ENCODE measurements at regions not wholly inside any gene's neighbourhood (a gene's known extent, or its start where the extent isn't known, plus 50 kb on each side); places are given as distances from the start of the nearest gene placed in this dataset.
A peak's percentile ranks its signal among the peaks of the same experiment; 100 is the strongest.

GRCh38 chr5:119926301-119926700, 296.9 kb downstream of the FAM170A start:
- Histone ChIP-seq H3K4me1 (ENCODE audit: insufficient read depth, insufficient read length) (no peaks in the 10 kb centered on the region), H3K9ac (ENCODE audit: insufficient read length, low read depth) (no peak overlapping the region), H3K9me3 (ENCODE audit: insufficient read depth, low read length) (no peaks in the 10 kb centered on the region), H3K27me3 (ENCODE audit: insufficient read depth, insufficient read length) (no peaks in the 10 kb centered on the region), H3K4me3 (ENCODE audit: insufficient read length, low read depth) (no peak overlapping the region), H3K36me3 (ENCODE audit: insufficient read depth, insufficient read length, low read length) (no peaks in the 10 kb centered on the region)
- DNase-seq (ENCODE audit: low read depth, low spot score): no peak
- no peak for TF ChIP-seq YY1 (IDR thresholded peaks at IDR 0.05; ENCODE audit: insufficient read depth, insufficient read length)
- TF ChIP-seq SUZ12 (IDR thresholded peaks at IDR 0.05; ENCODE audit: extremely low read depth, insufficient read depth, insufficient read length): no peak
- TF ChIP-seq ZNF274 (IDR thresholded peaks at IDR 0.05; ENCODE audit: low read depth, low read length): no peak

DNA sequence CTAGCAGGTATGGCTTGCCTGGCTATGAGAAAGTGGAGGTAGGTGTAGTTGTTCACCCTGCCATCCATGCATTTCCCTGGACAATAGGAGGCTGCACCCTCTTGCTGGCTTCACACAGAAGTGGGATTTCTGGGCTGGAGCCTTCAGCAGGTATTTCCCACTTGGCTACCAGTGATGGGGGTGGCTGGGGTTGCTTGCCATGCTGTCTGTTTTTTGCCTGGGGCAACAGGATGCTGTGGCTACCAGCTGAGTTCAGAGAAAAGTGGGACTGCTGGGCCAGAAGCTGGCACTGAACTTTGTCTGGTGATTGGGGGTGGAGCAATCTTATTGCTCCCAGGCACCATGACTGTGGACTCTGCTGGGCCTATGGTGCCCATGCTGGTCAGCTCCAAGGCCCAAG, 299.6 kb downstream of the FAM170A start:
- Histone ChIP-seq H3K9me3 (ENCODE audit: insufficient read depth, low read length) (no peaks in the 10 kb centered on the region), H3K36me3 (ENCODE audit: insufficient read depth, insufficient read length, low read length) (no peaks in the 10 kb centered on the region), H3K9ac (ENCODE audit: insufficient read length, low read depth) (no peak overlapping the region), H3K4me1 (ENCODE audit: insufficient read depth, insufficient read length) (no peaks in the 10 kb centered on the region), H3K4me3 (ENCODE audit: insufficient read length, low read depth) (no peak overlapping the region), H3K27me3 (ENCODE audit: insufficient read depth, insufficient read length) (no peaks in the 10 kb centered on the region)
- DNase-seq (ENCODE audit: low read depth, low spot score): no peak
- TF ChIP-seq SUZ12 (IDR thresholded peaks at IDR 0.05; ENCODE audit: extremely low read depth, insufficient read depth, insufficient read length) (no peak), YY1 (IDR thresholded peaks at IDR 0.05; ENCODE audit: insufficient read depth, insufficient read length) (no peak), ZNF274 (IDR thresholded peaks at IDR 0.05; ENCODE audit: low read depth, low read length) (no peak)

DNA sequence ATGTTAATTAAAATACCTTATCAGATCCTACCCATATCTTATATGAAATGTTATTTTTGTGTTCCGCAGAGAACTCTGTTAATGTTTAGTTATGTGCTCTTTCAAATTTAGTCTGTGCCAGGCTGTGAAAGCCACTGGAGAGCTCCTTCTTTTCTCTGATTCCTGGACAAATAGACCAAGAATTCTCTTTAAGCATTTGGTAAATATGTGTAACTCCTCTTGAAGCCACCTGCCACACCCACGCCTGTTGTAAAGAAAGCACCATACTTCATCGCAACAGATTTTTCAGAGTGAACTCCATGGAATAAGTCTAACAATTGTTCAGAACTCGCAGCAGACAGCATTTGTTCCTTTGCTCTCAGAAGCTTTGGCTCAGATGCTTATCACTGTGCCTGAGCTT, 301.1 kb downstream of the FAM170A start:
- Histone ChIP-seq H3K36me3 (ENCODE audit: insufficient read depth, insufficient read length, low read length) (no peaks in the 10 kb centered on the region), H3K4me3 (ENCODE audit: insufficient read length, low read depth) (no peak overlapping the region), H3K9ac (ENCODE audit: insufficient read length, low read depth) (no peak overlapping the region), H3K4me1 (ENCODE audit: insufficient read depth, insufficient read length) (no peaks in the 10 kb centered on the region), H3K9me3 (ENCODE audit: insufficient read depth, low read length) (no peaks in the 10 kb centered on the region), H3K27me3 (ENCODE audit: insufficient read depth, insufficient read length) (no peaks in the 10 kb centered on the region)
- TF ChIP-seq SUZ12 (IDR thresholded peaks at IDR 0.05; ENCODE audit: extremely low read depth, insufficient read depth, insufficient read length): no peak
- no peak for TF ChIP-seq ZNF274 (IDR thresholded peaks at IDR 0.05; ENCODE audit: low read depth, low read length)
- no peak for TF ChIP-seq YY1 (IDR thresholded peaks at IDR 0.05; ENCODE audit: insufficient read depth, insufficient read length)
- DNase-seq (ENCODE audit: low read depth, low spot score): no peak

- H3K9ac ChIP-seq (ENCODE audit: insufficient read length, low read depth): no peak overlapping the region
- no peak overlapping the region for H3K4me3 ChIP-seq (ENCODE audit: insufficient read length, low read depth)
- no peak for DNase-seq (ENCODE audit: low read depth, low spot score)
- no peaks in the 10 kb centered on the region for H3K4me1 ChIP-seq (ENCODE audit: insufficient read depth, insufficient read length)
- H3K36me3 ChIP-seq (ENCODE audit: insufficient read depth, insufficient read length, low read length): no peaks in the 10 kb centered on the region
- H3K9me3 ChIP-seq (ENCODE audit: insufficient read depth, low read length): no peaks in the 10 kb centered on the region
- TF ChIP-seq SUZ12 (IDR thresholded peaks at IDR 0.05; ENCODE audit: extremely low read depth, insufficient read depth, insufficient read length) (no peak), YY1 (IDR thresholded peaks at IDR 0.05; ENCODE audit: insufficient read depth, insufficient read length) (no peak), ZNF274 (IDR thresholded peaks at IDR 0.05; ENCODE audit: low read depth, low read length) (no peak)
- no peaks in the 10 kb centered on the region for H3K27me3 ChIP-seq (ENCODE audit: insufficient read depth, insufficient read length)
Measured at GRCh38 chr5:119943148-119943547, 313.8 kb downstream of the FAM170A start.

- no peak overlapping the region for H3K9ac ChIP-seq (ENCODE audit: insufficient read length, low read depth)
- H3K36me3 ChIP-seq (ENCODE audit: insufficient read depth, insufficient read length, low read length): no peaks in the 10 kb centered on the region
- no peak for DNase-seq (ENCODE audit: low read depth, low spot score)
- H3K4me3 ChIP-seq (ENCODE audit: insufficient read length, low read depth): no peak overlapping the region
- no peaks in the 10 kb centered on the region for H3K4me1 ChIP-seq (ENCODE audit: insufficient read depth, insufficient read length)
- no peak for TF ChIP-seq YY1 (IDR thresholded peaks at IDR 0.05; ENCODE audit: insufficient read depth, insufficient read length)
- TF ChIP-seq SUZ12 (IDR thresholded peaks at IDR 0.05; ENCODE audit: extremely low read depth, insufficient read depth, insufficient read length): no peak
- no peak for TF ChIP-seq ZNF274 (IDR thresholded peaks at IDR 0.05; ENCODE audit: low read depth, low read length)
- no peaks in the 10 kb centered on the region for H3K9me3 ChIP-seq (ENCODE audit: insufficient read depth, low read length)
- H3K27me3 ChIP-seq (ENCODE audit: insufficient read depth, insufficient read length): no peaks in the 10 kb centered on the region
Measured at GRCh38 chr5:119945691-119946090, 316.3 kb downstream of the FAM170A start.

DNA sequence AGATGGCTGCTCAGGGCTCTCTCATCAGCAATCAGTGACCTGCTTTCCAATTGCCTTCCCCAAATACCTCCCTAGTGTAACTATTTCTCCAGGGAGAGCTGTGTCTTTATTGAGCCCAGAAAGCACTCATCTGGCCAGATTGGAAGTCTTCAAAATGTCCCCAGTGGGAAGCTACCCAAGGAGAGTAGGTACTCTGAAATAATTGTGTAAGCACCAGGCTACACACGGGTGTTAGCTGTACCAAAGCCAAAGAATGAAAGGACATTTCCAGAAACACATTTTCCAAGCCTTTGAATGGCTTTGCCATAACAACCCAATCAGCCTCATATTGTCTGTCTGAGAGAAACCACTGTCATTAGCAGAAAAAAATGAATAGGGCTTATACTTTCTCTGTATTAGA, 318.8 kb downstream of the FAM170A start:
- DNase-seq (ENCODE audit: low read depth, low spot score): no peak
- Histone ChIP-seq H3K9me3 (ENCODE audit: insufficient read depth, low read length) (no peaks in the 10 kb centered on the region), H3K4me3 (ENCODE audit: insufficient read length, low read depth) (no peak overlapping the region), H3K4me1 (ENCODE audit: insufficient read depth, insufficient read length) (no peaks in the 10 kb centered on the region), H3K36me3 (ENCODE audit: insufficient read depth, insufficient read length, low read length) (no peaks in the 10 kb centered on the region), H3K27me3 (ENCODE audit: insufficient read depth, insufficient read length) (no peaks in the 10 kb centered on the region), H3K9ac (ENCODE audit: insufficient read length, low read depth) (no peak overlapping the region)
- TF ChIP-seq YY1 (IDR thresholded peaks at IDR 0.05; ENCODE audit: insufficient read depth, insufficient read length): no peak
- no peak for TF ChIP-seq SUZ12 (IDR thresholded peaks at IDR 0.05; ENCODE audit: extremely low read depth, insufficient read depth, insufficient read length)
- TF ChIP-seq ZNF274 (IDR thresholded peaks at IDR 0.05; ENCODE audit: low read depth, low read length): no peak

- Histone ChIP-seq H3K4me3 (ENCODE audit: insufficient read length, low read depth) (no peak overlapping the region), H3K9ac (ENCODE audit: insufficient read length, low read depth) (no peak overlapping the region), H3K36me3 (ENCODE audit: insufficient read depth, insufficient read length, low read length) (no peaks in the 10 kb centered on the region), H3K9me3 (ENCODE audit: insufficient read depth, low read length) (no peaks in the 10 kb centered on the region), H3K27me3 (ENCODE audit: insufficient read depth, insufficient read length) (no peaks in the 10 kb centered on the region), H3K4me1 (ENCODE audit: insufficient read depth, insufficient read length) (no peaks in the 10 kb centered on the region)
- DNase-seq (ENCODE audit: low read depth, low spot score): peak; percentile 16
- TF ChIP-seq SUZ12 (IDR thresholded peaks at IDR 0.05; ENCODE audit: extremely low read depth, insufficient read depth, insufficient read length): no peak
- no peak for TF ChIP-seq ZNF274 (IDR thresholded peaks at IDR 0.05; ENCODE audit: low read depth, low read length)
- no peak for TF ChIP-seq YY1 (IDR thresholded peaks at IDR 0.05; ENCODE audit: insufficient read depth, insufficient read length)
Measured at GRCh38 chr5:119949426-119949999, 320.2 kb downstream of the FAM170A start.
